Kidney tubule cell (primary cell): ENCODE measurements at regions not wholly inside any gene's neighbourhood (a gene's known extent, or its start where the extent isn't known, plus 50 kb on each side); places are given as distances from the start of the nearest gene placed in this dataset.
"Not testable (repeated sequence)": the region's sequence is repeated elsewhere in the genome, so short reads cannot be mapped to it uniquely, and the experiment has no call there.

ENCODE experiments used
- DNase-seq: peaks from one replicate; pipeline ENCODE4 v3.0.0-alpha.2; 2018; ENCODE audit warnings: low spot score

DNA sequence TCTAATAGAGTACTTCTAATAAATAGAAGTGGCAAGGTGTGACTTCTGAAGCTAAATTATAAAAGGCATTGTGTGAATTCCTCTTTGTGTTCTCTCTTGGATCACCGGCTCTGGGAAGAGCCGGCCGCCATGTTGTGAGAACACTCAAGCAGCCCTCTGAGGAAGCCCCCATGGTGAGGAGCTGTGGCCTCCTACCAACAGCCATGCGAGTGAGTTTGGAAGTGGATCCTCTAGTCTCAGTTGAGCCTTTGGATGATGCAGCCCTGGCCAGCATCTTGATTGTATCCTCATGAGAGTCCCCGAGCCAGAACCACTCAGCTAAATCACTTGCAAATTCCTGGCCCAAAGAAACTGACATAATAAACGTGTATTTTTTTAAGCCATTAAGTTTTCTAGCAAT, 94.5 kb upstream of the CARD11 start:
- DNase-seq: no peak

DNA sequence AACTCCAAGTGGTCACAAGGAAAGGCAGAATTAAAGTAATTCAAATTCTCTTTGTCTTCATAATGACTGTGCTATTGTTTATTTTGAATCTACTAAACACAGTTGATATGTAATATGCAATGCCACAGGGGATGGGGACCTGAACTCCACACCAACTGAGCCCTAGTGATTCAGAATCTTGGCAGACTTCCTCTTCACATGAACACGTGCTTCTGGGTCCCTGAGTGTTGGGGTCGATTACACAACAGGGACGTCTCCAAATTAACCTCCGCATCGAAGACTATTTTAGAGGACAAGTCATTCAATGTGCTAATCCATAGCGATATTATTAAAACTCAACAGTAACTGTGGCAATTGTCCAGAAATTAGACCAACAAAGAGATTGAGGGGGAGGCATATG, 95.3 kb upstream of the CARD11 start:
- no peak for DNase-seq

- DNase-seq: peak; percentile 16
Observed at GRCh38 chr7:3140834-3141233, 97.2 kb upstream of the CARD11 start.

- no peak for DNase-seq
Observed at GRCh38 chr7:3141326-3141725, 97.7 kb upstream of the CARD11 start.

DNA sequence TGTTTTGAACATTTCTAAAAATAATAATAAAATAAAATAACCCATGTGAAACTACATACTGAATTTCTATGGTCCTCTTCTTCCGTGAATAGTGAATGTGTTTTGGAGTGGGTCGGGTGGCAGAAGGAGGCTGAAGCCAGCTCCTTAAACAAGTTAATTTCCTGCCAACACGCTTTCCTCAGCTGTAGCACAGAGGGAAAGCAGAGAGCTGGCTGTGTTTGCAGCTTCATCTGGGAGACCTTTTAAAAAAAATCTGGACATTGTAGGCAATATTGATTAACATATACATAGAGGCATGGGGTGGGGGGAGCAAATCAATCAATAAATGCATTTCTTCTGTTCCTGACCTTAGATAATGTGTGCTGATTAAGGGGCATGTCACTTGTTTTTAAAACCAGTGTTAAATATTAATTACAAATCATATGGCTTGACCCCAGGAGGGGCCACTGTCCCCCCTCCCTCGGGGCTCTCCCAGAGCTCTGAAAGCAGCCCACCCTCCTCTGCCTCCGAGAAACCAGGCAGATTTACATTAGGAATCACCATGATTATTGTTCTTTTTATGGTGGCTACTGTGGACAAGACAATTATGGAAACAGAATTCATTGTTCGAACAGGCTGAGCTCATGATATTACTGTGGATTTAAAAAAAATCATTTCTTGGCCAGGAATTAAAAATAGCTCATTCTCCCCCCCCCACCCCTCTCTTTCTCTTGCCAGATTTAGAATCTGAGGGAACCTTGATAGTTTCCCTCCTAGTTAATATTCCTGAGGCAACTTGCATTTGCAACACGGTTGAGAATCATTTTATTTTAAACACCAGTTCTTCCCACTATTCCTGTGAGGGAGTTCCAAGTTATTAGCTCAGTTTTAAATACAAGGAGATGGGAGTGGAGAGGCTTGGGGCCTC, 100.5 kb upstream of the CARD11 start:
- no peak for DNase-seq

DNA sequence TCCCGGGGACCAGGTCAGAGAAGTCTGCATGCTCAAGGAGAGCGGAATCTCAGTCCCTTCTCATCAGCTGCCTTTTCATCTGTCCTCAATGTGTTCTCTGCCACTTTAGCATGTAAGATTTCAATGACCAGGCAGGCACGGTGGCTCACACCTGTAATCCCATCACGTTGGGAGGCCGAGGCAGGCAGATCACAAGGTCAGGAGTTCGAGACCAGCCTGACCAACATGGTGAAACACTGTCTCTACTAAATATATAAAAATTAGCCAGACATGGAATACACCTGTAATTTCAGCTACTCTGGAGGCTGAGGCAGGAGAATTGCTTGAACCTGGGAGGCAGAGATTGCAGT, 101.1 kb upstream of the CARD11 start:
- not testable (repeated sequence) for DNase-seq

GRCh38 chr7:3146571-3147226, 103.0 kb upstream of the CARD11 start:
- DNase-seq: no peak

DNA sequence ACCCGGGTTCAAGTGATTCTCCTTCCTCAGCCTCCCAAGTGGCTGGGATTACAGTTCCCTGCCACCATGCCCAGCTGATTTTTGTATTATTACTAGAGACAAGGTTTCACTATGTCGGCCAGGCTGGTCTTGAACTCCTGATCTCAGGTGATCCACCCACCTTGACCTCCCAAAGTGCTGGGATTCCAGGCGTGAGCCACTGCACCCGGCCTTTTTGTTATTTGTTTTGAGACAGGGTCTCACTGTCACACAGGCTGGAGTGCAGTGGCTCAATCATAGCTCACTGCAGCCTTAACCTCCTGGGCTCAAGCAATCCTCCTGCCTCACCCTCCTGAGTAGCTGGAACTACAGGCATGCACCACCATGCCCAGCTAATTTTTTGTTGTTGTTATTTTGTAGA, 104.8 kb upstream of the CARD11 start:
- DNase-seq: not testable (repeated sequence)

DNA sequence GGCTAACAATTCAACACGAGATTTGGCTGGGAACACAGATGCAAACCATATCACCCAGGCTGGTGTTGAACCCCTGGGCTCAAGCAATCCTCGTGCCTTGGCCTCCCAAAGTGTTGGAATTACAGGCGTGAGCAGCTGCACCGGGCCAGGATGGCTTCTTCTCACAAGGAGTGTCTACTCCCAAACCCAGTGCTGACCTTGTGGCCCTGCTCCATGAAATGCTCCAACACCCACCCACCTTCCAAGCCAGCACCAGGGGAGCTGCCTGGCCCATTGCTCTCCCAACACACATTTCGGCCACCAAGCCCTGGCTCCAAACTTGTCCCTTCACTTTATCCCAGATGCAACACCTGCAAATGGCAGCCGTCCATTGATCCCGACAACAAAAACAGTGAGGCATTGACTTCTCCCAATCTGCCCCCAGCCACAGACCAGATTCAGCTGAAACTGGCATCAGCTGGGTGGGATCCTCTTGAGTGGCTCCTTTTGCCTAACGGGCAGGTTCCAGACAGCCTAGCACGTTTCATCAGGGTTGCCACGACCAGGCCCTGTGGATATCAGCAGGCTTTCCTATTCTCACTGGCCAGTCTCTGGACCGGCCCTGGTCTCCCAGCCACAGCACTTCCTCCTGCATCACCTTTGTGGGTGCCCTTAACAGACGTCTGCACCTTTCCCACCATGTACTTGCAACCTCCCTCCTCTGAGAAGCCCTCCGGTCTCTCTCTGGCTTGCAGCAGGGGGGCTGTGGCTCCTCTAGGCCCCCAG, 105.7 kb upstream of the CARD11 start:
- DNase-seq: no peak

GRCh38 chr7:3150027-3150426, 106.4 kb upstream of the CARD11 start:
- DNase-seq: peak; percentile 25

GRCh38 chr7:3151784-3152183, 108.1 kb upstream of the CARD11 start:
- no peak for DNase-seq

GRCh38 chr7:3152714-3153113, 109.0 kb upstream of the CARD11 start:
- no peak for DNase-seq

DNA sequence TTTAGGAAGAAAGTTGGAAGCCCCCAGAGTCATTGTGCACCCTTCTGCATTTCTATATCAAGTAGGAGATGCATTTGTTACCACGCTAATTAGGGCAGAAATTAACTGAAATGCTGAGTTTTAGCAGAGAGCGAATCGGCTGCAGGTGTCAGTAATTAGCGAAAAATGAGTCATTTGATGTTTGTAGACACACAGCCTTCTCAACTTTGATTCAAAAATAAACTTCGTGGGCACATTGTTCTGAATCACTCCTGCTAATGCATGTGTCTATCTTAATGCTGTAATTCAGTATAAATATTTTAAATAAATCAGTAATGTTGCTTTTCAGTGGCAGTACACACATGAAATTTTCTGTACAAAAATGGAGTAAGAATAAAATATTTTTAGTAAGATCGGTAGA, 109.5 kb upstream of the CARD11 start:
- no peak for DNase-seq

GRCh38 chr7:3154317-3154716, 110.7 kb upstream of the CARD11 start:
- peak; percentile 13 for DNase-seq

DNA sequence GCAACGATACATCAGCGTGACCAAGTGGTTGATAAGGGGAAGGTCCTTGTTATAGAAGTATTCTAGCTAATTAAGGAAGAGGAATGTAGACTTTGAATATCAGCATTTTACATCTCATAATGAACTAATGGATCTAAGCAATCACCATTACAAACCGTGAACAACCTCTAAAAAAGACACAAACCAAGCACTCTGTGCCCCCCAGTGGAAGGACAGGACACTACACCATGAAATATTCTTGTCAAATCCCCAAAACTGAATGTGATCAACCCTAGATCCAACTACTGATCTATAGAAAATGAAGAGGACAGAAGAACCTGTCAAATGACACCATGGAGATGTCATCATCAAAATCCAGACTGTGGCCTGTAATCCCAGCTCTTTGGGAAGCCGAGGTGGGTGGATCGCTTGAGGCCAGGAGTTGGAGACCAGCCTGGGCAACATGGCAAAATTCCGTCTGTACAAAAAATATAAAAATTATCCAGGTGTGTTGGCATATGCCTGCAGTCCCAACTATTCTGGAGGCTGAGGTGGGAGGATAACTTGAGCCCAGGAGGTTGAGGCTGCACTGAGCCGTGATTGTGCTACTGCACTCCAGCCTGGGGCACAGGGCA, 111.3 kb upstream of the CARD11 start:
- DNase-seq: peak; percentile 53

DNA sequence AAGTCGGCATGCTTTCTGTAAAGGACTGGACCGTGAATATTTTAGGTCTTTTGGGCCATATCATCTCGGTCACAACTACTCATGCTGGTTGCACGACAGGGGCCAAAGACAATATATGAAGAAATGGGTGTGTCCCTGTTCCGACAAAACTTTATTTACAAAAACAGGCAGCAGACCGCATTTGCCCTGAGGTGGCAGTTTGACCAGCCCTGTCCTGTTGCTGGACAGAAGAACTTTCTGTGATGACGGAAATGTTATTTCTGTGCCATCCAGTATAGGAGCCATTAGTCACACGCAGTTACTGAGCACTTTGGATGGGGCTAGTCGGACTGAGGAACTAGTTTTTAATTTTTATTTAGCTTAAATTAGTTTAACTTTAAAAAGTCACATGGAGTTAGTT, 112.8 kb upstream of the CARD11 start:
- DNase-seq: no peak

- peak; percentile 31 for DNase-seq
Observed at GRCh38 chr7:3157566-3158287, 114.1 kb upstream of the CARD11 start.

- no peak for DNase-seq
Observed at GRCh38 chr7:3158341-3158760, 114.7 kb upstream of the CARD11 start.

GRCh38 chr7:3159039-3159438, 115.4 kb upstream of the CARD11 start:
- no peak for DNase-seq

GRCh38 chr7:3159445-3159844, 115.8 kb upstream of the CARD11 start:
- DNase-seq: no peak

DNA sequence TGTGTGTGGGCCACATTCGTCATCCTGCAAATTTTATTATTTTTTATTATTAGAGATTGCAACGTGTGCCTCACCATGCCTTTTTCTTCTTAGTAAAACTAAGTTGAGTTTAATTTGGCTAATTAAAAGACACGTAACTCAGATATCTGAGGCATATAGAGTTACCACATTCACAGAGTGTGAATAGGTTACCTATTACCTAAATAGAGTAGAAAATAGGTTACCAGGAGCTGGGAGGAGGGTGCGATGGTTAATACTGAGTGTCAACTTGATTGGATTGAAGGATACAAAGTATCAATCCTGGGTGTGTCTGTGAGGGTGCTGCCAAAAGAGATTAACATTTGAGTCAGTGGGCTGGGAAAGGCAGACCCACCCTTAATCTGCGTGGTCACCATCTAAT, 116.3 kb upstream of the CARD11 start:
- peak; percentile 38 for DNase-seq

DNA sequence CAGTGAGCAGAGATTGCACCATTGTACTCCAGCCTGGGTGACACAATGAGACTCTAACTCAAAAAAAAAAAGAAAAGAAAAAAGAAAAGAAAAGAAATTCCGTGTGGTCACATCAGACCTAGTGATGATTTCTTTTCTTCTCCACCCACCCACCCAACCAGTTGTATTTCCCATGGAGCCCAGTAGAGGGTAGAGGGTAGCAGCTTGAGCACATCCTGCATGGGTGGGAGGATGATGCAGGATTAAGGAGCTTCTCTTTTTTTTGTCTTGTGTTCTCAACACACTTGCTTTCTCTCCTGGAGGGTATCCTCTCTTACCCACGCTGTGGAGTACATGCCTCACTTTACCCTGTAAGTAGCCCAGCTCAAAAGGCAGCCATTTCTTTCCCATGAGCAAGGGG, 118.6 kb upstream of the CARD11 start:
- DNase-seq: no peak
